LoVo (cell line): ENCODE measurements at regions not wholly inside any gene's neighbourhood (a gene's known extent, or its start where the extent isn't known, plus 50 kb on each side); places are given as distances from the start of the nearest gene placed in this dataset.
A peak's percentile ranks its signal among the peaks of the same experiment; 100 is the strongest.
"Not testable (repeated sequence)": the region's sequence is repeated elsewhere in the genome, so short reads cannot be mapped to it uniquely, and the experiment has no call there.

ENCODE experiments used
- DNase-seq: peaks from one replicate; pipeline ENCODE4 v3.0.0-alpha.2; 2016; ENCODE audit warnings: low spot score

DNA sequence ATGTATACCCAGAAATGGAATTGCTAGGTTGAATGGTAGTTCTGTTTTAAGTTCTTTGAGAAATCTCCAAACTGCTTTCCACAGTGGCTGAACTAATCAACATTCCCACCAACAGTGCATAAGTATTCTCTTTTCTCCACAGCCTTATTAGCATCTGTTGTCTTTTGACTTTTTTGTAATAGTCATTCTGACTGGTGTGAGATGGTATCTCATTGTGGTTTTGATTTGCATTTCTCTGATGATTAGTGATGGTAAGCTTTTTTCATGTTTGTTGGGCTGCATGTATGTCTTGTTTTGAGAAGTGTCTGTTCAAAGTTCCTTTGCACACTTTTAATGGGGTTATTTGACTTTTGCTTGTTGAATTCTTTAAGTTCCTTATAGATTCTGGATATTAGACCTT, 52.4 kb upstream of the EHHADH start:
- DNase-seq, result not testable (repeated sequence)

DNA sequence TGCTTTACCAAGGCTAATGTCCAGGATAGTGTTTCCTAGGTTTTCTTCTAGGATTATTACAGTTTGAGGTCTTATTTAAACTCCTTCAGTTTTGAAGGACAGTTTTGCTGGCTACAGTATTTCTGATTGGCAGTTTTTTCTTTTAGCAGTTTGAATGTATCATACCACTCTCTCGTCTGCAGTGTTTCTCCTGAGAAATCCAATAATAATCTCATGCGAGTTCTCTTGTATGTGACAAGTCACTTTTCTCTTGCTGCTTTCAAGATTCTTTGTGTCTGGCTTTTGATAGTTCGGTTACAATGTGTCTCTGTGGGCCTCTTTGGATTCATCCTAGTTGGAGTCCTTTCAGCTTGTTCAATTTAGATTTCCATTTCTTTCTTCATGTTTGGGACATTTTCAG, 53.0 kb upstream of the EHHADH start:
- DNase-seq, result no peak

DNA sequence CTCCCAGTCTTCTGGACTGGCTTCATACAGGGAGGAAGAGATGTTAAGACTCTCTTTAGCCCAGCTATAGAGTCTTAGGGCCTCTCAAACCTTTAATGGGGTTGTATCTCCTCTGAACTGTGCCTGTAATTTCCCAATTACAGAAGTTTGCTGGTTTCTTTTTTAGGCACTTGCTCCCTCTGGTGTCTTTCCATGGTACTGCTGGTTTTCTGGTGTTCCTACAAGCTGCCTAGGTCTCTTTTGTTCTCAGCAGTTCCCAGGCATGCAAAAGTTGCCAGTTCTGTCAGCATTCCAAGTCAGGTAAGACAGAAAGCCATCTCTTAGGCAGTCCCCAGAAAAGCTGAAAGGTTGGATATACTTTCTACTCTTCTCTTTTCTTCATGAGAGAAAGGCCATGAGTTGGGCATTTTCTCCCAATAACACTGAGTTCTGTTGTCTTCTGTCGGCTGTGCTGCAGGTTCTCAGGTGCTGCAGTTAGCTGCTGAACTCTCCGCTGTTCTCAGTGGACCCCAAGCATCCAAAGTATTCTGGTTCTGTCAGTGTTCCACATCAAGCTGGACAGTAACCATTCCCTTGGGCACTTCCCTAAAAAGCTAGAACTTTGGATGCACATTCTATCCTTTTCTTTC, 54.4 kb upstream of the EHHADH start:
- peak; percentile 53 for DNase-seq

DNA sequence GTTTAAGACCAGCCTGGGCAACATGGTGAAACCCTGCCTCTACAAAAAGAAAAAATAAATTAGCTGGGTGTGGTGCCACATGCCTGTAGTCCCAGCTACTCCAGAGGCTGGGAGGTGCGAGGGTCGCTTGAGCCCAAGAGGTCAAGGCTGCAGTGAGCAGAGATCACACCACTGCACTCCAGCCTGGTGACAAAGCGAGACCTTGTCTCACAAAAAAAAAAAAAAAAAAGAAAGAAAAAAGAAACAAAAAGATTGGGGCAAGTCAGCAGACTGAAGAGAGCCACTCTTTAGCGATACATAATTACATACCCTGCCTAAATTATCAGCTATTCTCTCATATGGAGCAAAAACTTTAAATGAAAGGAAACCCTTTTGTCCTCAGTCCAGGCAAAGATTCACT, 53.6 kb upstream of the MAP3K13 start:
- no peak for DNase-seq

DNA sequence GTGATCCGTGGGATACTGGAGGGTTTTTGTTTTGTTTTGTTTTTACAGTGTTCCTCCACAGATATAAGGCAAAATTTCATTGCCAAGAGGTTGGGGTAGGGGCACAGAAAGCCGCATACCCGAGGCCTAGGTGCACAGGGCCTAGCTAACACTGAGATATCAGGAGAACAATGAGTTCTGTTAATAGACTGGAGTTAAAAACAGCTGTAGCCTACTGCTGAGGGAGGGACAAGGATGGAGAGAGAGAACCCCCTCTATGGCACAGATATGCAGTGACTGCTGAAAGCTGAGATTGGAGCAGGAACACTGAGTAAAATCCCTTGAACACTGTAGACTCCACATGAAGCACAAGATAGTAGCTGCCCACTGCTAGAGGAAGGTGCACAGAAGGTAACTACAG, 53.1 kb upstream of the MAP3K13 start:
- no peak for DNase-seq

DNA sequence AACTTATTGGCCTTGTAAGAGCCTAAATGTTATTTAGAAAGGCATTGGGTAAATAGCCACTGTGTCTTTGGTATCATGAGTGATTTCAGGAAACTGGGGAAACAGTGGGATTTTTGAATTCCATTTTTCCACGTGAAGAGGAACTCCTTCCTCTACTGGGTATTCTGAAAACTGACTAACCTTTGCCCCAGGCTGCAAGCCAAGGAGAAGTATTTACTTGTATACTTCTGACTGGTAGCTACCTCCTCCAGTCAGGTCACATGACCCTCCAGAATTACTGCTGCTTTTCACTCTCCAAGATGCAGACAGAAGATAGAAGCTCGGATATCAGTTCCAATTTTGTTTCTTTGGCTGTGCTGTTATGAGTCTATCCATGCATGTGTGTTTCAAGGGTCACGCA, 50.9 kb upstream of the MAP3K13 start:
- DNase-seq, result no peak
